Endometrium (tissue), 2 donors: ENCODE measurements at regions not wholly inside any gene's neighbourhood (a gene's known extent, or its start where the extent isn't known, plus 50 kb on each side); places are given as distances from the start of the nearest gene placed in this dataset.
A peak's percentile ranks its signal among the peaks of the same experiment; 100 is the strongest.
"Not testable (repeated sequence)": the region's sequence is repeated elsewhere in the genome, so short reads cannot be mapped to it uniquely, and the experiment has no call there.

ENCODE experiments used
- FAIRE-seq: peaks from 2 replicates; lab custom pipeline; 2012; peaks lifted over from hg19 to GRCh38; lab: Jason Lieb, UNC
- donor health status: control.
- donor health status: control.

- peak; percentile 90 for FAIRE-seq
Measured at GRCh38 chr13:76286178-76286577, 600.0 kb downstream of the KCTD12 start.

GRCh38 chr13:76285463-76285862 is 600.7 kb downstream of the KCTD12 start:
- FAIRE-seq: no peak

- not testable (repeated sequence) for FAIRE-seq
Measured at GRCh38 chr13:76279766-76280165, 606.4 kb downstream of the KCTD12 start.

DNA sequence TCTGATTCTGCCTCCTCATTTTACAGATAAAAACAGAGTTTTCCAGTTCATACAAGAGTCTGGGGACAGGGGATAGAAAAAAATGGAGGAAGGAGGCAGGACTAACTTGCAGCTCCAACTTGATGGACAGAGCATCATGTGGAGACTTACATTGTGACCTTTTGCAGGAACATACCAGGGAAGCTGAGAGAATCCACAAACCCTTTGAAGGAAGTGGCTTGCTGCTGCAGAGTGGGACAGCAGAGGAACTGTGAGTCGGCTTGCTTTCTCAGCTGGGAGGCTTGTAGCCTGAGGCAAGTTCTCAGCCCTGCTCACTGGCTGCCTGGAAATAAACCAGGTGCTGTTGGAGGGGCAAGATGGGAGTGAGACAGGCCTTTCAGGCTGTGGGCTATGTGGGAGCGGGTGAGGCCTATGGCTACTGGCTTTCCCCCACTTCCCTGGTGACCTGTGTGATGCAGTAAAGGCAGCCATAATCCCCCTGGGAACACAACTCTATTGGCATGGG is 614.4 kb downstream of the KCTD12 start:
- no peak for FAIRE-seq

DNA sequence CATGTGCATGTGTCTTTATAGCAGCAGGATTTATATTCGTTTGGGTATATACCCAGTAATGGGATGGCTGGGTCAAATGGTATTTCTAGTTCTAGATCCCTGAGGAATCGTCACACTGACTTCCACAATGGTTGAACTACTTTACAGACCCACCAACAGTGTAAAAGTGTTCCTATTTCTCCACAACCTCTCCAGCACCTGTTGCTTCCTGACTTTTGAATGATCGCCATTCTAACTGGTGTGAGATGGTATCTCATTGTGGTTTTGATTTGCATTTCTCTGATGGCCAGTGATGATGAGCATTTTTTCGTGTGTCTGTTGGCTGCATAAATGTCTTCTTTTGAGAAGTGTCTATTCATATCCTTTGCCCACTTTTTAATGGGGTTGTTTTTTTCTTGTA is 617.9 kb downstream of the KCTD12 start:
- FAIRE-seq: not testable (repeated sequence)

DNA sequence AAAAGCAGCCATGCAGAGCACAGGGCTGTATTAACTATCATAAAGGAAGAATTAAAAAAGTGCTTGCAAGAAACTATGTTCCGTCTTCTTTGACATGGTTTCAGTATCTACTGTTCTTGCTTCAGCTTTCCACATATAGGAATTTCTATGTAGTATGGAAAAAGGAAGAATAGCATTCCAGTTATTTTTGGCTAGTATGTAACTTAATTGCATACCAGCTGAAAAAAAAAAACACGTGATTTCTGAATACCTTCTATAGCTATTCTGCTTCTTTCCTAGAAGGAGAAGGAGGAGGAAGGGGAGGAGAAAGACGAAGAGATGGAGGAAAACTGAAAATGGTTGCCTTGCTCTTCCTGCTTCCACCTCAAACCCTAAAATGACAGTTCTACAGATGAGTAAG is 619.0 kb downstream of the KCTD12 start:
- no peak for FAIRE-seq

- FAIRE-seq: no peak
Measured at GRCh38 chr13:76266561-76266960, 619.6 kb downstream of the KCTD12 start.

- no peak for FAIRE-seq
Measured at GRCh38 chr13:76250211-76250610, 614.1 kb downstream of the LMO7 start.

DNA sequence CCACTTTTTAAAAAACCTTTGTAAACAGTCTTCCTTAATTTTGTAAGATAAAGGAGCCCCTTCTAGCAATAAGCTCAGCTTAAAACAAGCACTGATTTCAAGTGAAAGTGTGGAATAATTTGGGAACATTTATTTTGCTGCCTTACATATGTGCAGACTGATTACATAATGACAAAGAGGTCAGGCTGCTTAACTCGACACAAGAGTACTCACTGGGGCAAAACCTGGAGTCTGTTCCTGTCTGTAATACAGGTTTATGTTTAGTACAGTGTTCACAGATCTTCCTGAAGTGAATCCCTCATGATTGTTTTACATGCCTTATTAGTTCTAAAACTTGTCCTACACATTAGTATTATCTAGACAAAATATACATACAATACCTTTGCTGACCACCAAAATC is 609.8 kb downstream of the LMO7 start:
- FAIRE-seq: no peak

DNA sequence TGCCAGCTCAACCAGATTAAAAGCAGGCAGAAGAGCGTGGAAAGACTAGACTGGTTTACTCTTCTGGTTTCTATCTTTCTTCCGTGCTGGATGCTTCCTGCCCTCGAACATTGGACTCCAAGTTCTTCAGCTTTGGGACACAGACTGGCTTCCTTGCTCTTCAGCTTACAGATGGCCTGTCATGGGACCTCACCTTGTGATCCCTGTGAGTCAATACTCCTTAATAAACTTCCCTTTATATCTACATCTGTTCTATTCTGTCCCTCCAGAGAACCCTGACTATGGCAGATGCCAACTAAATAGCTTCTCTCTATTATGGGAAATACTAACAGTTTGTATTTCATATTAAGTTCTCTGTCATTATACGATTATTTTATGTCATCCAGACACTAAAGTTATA is 609.1 kb downstream of the LMO7 start:
- FAIRE-seq: no peak

- not testable (repeated sequence) for FAIRE-seq
Measured at GRCh38 chr13:76243120-76243519, 607.0 kb downstream of the LMO7 start.

GRCh38 chr13:76239031-76239680 is 603.0 kb downstream of the LMO7 start:
- no peak for FAIRE-seq

DNA sequence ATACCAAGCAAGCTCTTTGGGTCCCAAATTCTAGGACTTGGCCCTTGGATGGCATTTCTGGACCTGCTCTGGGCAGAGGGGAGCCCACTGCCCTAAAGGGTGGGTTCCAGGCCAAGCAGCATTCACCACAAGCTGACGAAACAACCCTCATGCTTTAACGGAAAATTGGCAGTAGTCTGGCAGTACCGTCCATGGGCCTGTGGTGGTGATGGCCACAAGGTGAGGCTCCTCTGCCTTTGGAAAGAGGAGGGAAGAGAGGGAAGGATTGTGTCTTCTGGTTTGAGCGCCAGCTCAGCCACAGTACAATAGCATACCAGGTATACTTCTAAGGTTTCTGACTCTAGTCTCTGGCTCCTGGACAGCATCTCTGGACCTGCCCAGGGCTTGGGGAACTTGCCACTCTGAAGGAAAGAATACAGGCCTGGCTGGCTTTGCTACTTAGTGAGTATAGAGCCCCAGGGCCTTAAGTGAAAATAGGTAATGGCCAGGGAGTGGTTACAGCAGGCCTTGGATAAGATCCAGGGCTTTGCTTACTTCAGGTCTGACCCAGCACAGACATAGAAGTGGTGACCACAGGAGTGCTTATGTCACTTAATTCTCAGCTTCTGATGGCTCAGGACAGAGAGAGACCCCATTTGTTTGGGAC is 595.5 kb downstream of the LMO7 start:
- FAIRE-seq: no peak

GRCh38 chr13:76229281-76229680 is 593.2 kb downstream of the LMO7 start:
- FAIRE-seq: no peak

- no peak for FAIRE-seq
Measured at GRCh38 chr13:76226941-76227340, 590.8 kb downstream of the LMO7 start.

DNA sequence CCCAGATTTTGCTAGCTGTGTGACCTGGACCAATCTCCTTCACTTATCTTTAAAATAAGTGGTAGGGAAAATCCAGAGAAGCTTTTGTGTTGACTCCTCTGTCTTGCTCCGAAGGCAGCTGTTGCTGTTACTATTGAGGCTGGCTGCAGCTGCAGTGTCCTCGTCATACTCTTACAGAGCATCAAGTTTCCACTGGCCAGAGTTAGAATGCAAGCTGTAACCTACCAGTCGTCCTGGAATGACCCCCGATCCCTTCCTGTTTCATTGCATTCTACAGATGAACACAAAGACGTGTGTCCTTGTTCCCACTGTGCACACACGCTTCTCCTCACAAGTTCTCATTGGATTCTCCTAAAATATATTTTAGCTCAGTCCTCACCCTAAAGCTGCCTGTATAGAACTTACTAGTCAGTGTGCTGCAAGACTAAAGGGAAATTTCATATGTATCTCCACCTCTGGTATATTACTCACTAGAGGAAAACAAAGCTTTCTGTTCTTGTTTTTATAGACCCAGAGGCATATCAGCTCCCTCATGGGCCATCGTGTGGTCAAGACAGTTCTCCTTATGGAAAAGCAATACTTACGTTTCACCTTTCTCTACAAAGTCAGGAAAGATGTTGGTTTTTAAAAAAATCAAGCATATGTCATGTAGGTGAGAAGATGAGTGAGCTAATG is 589.8 kb downstream of the LMO7 start:
- FAIRE-seq: no peak

DNA sequence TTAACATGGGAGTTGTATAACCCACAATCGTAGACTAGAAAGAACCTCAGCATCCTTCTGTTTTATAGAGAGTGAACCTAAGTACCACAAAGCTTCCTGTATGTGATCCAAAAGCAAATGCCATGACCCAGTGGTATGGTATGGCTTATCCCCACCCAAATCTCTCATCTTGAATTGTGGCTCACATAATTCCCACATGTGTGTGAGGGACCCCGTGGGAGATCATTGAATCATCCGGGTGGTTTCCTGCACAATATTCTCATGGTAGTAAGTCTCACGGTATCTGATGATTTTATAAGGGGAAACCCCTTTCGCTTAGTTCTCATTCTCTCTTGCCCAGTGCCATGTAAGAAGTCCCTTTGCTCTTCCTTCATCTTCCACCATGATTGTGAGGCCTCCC is 587.9 kb downstream of the LMO7 start:
- FAIRE-seq: no peak

- no peak for FAIRE-seq
Measured at GRCh38 chr13:76223565-76223964, 587.4 kb downstream of the LMO7 start.

DNA sequence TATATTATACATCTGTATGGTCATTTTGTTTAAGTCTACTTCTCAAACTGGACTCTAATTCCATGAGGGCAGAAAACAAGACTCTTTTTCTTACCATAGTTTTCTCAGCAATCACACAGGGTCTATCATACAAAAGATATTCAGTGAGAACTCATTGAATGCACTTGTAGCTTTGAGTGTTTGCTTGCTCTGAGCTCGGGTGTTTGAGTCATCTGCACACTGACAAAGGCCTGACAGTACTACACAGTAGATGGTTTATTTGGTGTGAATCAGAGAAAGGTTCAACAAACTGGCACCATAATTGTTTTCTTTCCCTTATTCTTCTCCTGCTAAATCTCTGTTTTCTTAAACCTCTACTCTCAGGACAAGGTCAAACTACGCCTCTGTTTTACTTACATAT is 586.4 kb downstream of the LMO7 start:
- FAIRE-seq: no peak

DNA sequence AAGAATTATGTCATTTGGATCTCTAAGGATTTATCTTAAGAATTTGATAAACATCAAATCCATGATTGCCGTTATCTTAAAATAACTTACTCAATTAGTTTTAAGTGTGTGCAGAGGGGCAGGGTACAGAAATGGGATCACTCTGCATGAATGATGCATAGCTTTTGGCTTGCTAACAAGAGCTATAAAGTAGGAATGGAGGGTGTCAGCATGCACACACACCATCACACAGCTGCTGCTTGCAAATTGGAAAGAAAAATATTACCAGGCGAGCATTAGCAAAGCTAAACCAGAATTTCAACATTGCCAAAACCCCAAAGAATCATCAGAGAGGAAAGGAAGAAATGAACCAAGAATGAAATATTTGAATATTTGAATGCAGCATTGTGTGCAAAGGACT is 580.6 kb downstream of the LMO7 start:
- FAIRE-seq: no peak

GRCh38 chr13:76214001-76214400 is 577.9 kb downstream of the LMO7 start:
- no peak for FAIRE-seq

GRCh38 chr13:76213423-76213904 is 577.3 kb downstream of the LMO7 start:
- FAIRE-seq: no peak

DNA sequence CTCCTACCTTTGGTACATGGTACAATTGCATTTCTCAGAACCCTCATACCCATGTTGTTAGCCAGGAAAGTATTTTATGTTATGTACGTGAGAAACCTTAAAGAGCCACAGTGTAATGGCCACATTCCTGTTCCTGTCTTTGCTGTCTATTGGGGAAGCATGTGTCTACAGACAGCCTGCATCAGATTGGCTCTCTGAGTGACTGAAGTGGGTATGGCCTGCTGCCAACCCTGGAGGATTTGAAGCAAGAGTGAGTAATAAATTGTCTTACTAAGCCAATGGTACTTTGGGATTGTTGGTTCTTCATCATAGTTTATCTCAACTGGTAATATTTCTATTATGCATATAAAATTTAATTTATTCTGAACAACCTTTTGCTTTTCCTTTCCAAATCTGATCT is 574.1 kb downstream of the LMO7 start:
- FAIRE-seq: no peak
